GM23248 (cell line): ENCODE measurements at regions not wholly inside any gene's neighbourhood (a gene's known extent, or its start where the extent isn't known, plus 50 kb on each side); places are given as distances from the start of the nearest gene placed in this dataset.
"Not testable (repeated sequence)": the region's sequence is repeated elsewhere in the genome, so short reads cannot be mapped to it uniquely, and the experiment has no call there.

ENCODE experiments used
- DNase-seq: peaks from one replicate; pipeline ENCODE4 v3.0.0-alpha.2; 2015
- H2AFZ ChIP-seq: fragments of 200-600 bp; sonication (generic); 2 replicates; pipeline ENCODE4 v1.6.1; 2016; ENCODE audit warnings: antibody characterized with exemption
- H3F3A ChIP-seq: fragments of 200-600 bp; sonication (generic); 2 replicates; pipeline ENCODE4 v1.6.1; 2016; ENCODE audit warnings: mild to moderate bottlenecking, antibody characterized with exemption, mixed run types; ENCODE audit not compliant: insufficient read depth
- H3K27ac ChIP-seq: fragments of 200-600 bp; sonication (generic); 2 replicates; pipeline ENCODE4 v1.5.1; 2016; ENCODE audit warnings: mild to moderate bottlenecking
- H3K27me3 ChIP-seq: fragments of 200-600 bp; sonication (generic); replicated peaks from 2 replicates; pipeline ENCODE4 v1.6.1; 2016; ENCODE audit warnings: mild to moderate bottlenecking; ENCODE audit not compliant: insufficient read depth
- H3K36me3 ChIP-seq: fragments of 200-600 bp; sonication (generic); 2 replicates; pipeline ENCODE4 v1.6.1; 2016; ENCODE audit warnings: low read depth, mild to moderate bottlenecking
- H3K4me1 ChIP-seq: fragments of 200-600 bp; sonication (generic); 2 replicates; pipeline ENCODE4 v1.6.1; 2016; ENCODE audit warnings: mild to moderate bottlenecking; ENCODE audit not compliant: insufficient read depth
- H3K4me2 ChIP-seq: fragments of 200-600 bp; sonication (generic); one replicate; pipeline ENCODE4 v1.6.1; 2016; ENCODE audit warnings: mild to moderate bottlenecking; ENCODE audit not compliant: unreplicated experiment
- H3K4me3 ChIP-seq: fragments of 200-600 bp; sonication (generic); 2 replicates; pipeline ENCODE4 v1.5.1; 2016; ENCODE audit warnings: mild to moderate bottlenecking
- H3K79me2 ChIP-seq: fragments of 200-600 bp; sonication (generic); 2 replicates; pipeline ENCODE4 v1.6.1; 2016; ENCODE audit warnings: mild to moderate bottlenecking; ENCODE audit not compliant: insufficient read depth
- H3K9ac ChIP-seq: fragments of 200-600 bp; sonication (generic); 2 replicates; pipeline ENCODE4 v1.6.1; 2016; ENCODE audit warnings: mild to moderate bottlenecking
- H3K9me2 ChIP-seq: fragments of 200-600 bp; sonication (generic); 2 replicates; pipeline ENCODE4 v1.6.1; 2016; ENCODE audit warnings: mixed run types, mild to moderate bottlenecking, moderate library complexity; ENCODE audit not compliant: insufficient read depth
- H3K9me3 ChIP-seq: fragments of 200-600 bp; sonication (generic); one replicate; pipeline ENCODE4 v1.6.1; 2017; ENCODE audit warnings: low read depth
- H4K20me1 ChIP-seq: fragments of 200-600 bp; sonication (generic); 2 replicates; pipeline ENCODE4 v1.6.0; 2016; ENCODE audit not compliant: insufficient read depth
- EZH2 ChIP-seq: fragments of 200-600 bp; sonication (generic); IDR thresholded peaks from 2 replicates; pipeline ENCODE4 v1.6.1; 2018; ENCODE audit warnings: antibody characterized with exemption, mild to moderate bottlenecking; ENCODE audit not compliant: insufficient read depth, poor library complexity, severe bottlenecking
- EZH2phosphoT487 ChIP-seq: fragments of 200-600 bp; sonication (generic); IDR thresholded peaks from 2 replicates; pipeline ENCODE4 v1.6.1; 2018; ENCODE audit warnings: antibody characterized with exemption, moderate library complexity, mild to moderate bottlenecking, low read depth; ENCODE audit not compliant: insufficient read depth
- WGBS, 2 experiments: methylation state at CpG; one replicate each; pipeline ENCODE4 v1.1.6; 2015 to 2017; ENCODE audit warnings: low lambda C conversion rate in 2 of 2, low coverage in 1 of 2; ENCODE audit errors: missing lambda C conversion rate in 2 of 2; 5-methylcytosine and 5-hydroxymethylcytosine counted together
- in situ Hi-C: fragments of 300-500 bp; cut with MboI; formaldehyde crosslinking; loops from 2 replicates; pipeline ENCODE4 v1.15.0; 2020

- no peak overlapping the region for H3K4me2 ChIP-seq
- no peaks in the 10 kb centered on the region for H3K9me2 ChIP-seq
- TF ChIP-seq EZH2, result no peak
- H4K20me1 ChIP-seq, result no peaks in the 10 kb centered on the region
- H3K79me2 ChIP-seq, result no peaks in the 10 kb centered on the region
- peak; percentile 43 for DNase-seq
- no peaks in the 10 kb centered on the region for H3K4me1 ChIP-seq
- H3K4me3 ChIP-seq, result no peak overlapping the region
- H3K9ac ChIP-seq, result no peak overlapping the region
- in situ Hi-C loops, result no loop called here
- no peaks in the 10 kb centered on the region for H3K27me3 ChIP-seq
- no peaks in the 10 kb centered on the region for H3K36me3 ChIP-seq
- H3F3A ChIP-seq, result no peaks in the 10 kb centered on the region
- H3K9me3 ChIP-seq, result no peaks in the 10 kb centered on the region
- H3K27ac ChIP-seq, result no peak overlapping the region
- H2AFZ ChIP-seq, result 0 out of 2 replicates have a peak overlapping the region, but pooled peaks have one; percentile 10
These were observed 176.3 kb upstream of the SLIT2 start for GRCh38 chr4:20075248-20075871.

GRCh38 chr4:20074450-20074849, 177.3 kb upstream of the SLIT2 start:
- in situ Hi-C loops, result no loop called here
- no peaks in the 10 kb centered on the region for H3F3A ChIP-seq
- H3K79me2 ChIP-seq, result no peaks in the 10 kb centered on the region
- H3K4me2 ChIP-seq, result no peak overlapping the region
- H4K20me1 ChIP-seq, result no peaks in the 10 kb centered on the region
- no peak overlapping the region for H3K4me3 ChIP-seq
- no peak for TF ChIP-seq EZH2phosphoT487
- no peak for TF ChIP-seq EZH2
- DNase-seq, result no peak
- H3K27ac ChIP-seq, result no peak overlapping the region
- H3K9ac ChIP-seq, result no peak overlapping the region
- no peaks in the 10 kb centered on the region for H3K36me3 ChIP-seq
- H2AFZ ChIP-seq, result no peak overlapping the region
- 97 to 99% methylated on average over 3 of the region's 3 CpGs for WGBS, 2 experiments
- H3K9me2 ChIP-seq, result no peaks in the 10 kb centered on the region
- no peaks in the 10 kb centered on the region for H3K27me3 ChIP-seq
- H3K4me1 ChIP-seq, result no peaks in the 10 kb centered on the region
- no peaks in the 10 kb centered on the region for H3K9me3 ChIP-seq

- in situ Hi-C loops, result no loop called here
- Histone ChIP-seq H3K4me3 (no peak overlapping the region), H4K20me1 (no peaks in the 10 kb centered on the region), H3K27ac (no peak overlapping the region), H3K9ac (no peak overlapping the region), H3F3A (no peaks in the 10 kb centered on the region), H3K9me2 (no peaks in the 10 kb centered on the region), H3K4me2 (no peak overlapping the region), H3K4me1 (no peaks in the 10 kb centered on the region), H3K36me3 (no peaks in the 10 kb centered on the region), H3K79me2 (no peaks in the 10 kb centered on the region), H2AFZ (no peak overlapping the region), H3K27me3 (no peaks in the 10 kb centered on the region), H3K9me3 (no peaks in the 10 kb centered on the region)
- no peak for DNase-seq
- TF ChIP-seq EZH2phosphoT487, result no peak
- TF ChIP-seq EZH2, result no peak
- WGBS, 2 experiments, result 63 to 68% methylated on average over 1 of the region's 1 CpG
These were observed 185.8 kb upstream of the SLIT2 start for GRCh38 chr4:20065952-20066351.

GRCh38 chr4:20062857-20063256, 188.8 kb upstream of the SLIT2 start:
- not testable (repeated sequence) for H3K4me2 ChIP-seq

GRCh38 chr4:20062054-20062453, 189.7 kb upstream of the SLIT2 start:
- H3K9ac ChIP-seq, result no peak overlapping the region
- H3K9me3 ChIP-seq, result no peaks in the 10 kb centered on the region
- in situ Hi-C loops, result no loop called here
- H3K4me2 ChIP-seq, result no peak overlapping the region
- no peaks in the 10 kb centered on the region for H3K36me3 ChIP-seq
- no peaks in the 10 kb centered on the region for H3K9me2 ChIP-seq
- no peaks in the 10 kb centered on the region for H4K20me1 ChIP-seq
- H3K79me2 ChIP-seq, result no peaks in the 10 kb centered on the region
- H3K27me3 ChIP-seq, result no peaks in the 10 kb centered on the region
- H2AFZ ChIP-seq, result no peak overlapping the region
- H3K4me1 ChIP-seq, result no peaks in the 10 kb centered on the region
- H3F3A ChIP-seq, result no peaks in the 10 kb centered on the region
- H3K27ac ChIP-seq, result no peak overlapping the region
- WGBS, 2 experiments, result 50 to 57% methylated on average over 7 of the region's 7 CpGs
- TF ChIP-seq EZH2phosphoT487 (no peak), EZH2 (no peak)
- H3K4me3 ChIP-seq, result no peak overlapping the region
- no peak for DNase-seq

More at GRCh38 chr4:20062857-20063256, 188.8 kb upstream of the SLIT2 start:
- H3K27ac ChIP-seq, H3K27me3 ChIP-seq, H3K9ac ChIP-seq, H4K20me1 ChIP-seq, H3K9me3 ChIP-seq, H3K79me2 ChIP-seq, H3K4me1 ChIP-seq, in situ Hi-C loops, H2AFZ ChIP-seq, H3K36me3 ChIP-seq, H3F3A ChIP-seq, H3K4me3 ChIP-seq, H3K9me2 ChIP-seq, DNase-seq: not testable (repeated sequence)
- 95% methylated on average over 5 of the region's 5 CpGs for WGBS, 2 experiments
